HEK293 (cell line): ENCODE measurements at regions not wholly inside any gene's neighbourhood (a gene's known extent, or its start where the extent isn't known, plus 50 kb on each side); places are given as distances from the start of the nearest gene placed in this dataset.

Experiments used
- ZNF10 ChIP-seq: fragments of 450-650 bp; formaldehyde crosslinking; IDR thresholded peaks from 2 replicates; pipeline ENCODE4 v1.5.1; 2017; ENCODE audit warnings: missing biosample characterization, missing genetic modification characterization
- ZNF174 ChIP-seq: fragments of 450-650 bp; formaldehyde crosslinking; IDR thresholded peaks from 2 replicates; pipeline ENCODE4 v1.5.0; 2017; ENCODE audit warnings: missing biosample characterization, mild to moderate bottlenecking, missing genetic modification characterization
- ZNF561 ChIP-seq: fragments of 450-650 bp; IDR thresholded peaks from 2 replicates; pipeline ENCODE4 v1.5.1; 2018; ENCODE audit warnings: missing biosample characterization, missing genetic modification characterization, borderline replicate concordance
- ZNF623 ChIP-seq: fragments of 450-650 bp; formaldehyde crosslinking; IDR thresholded peaks from 2 replicates; pipeline ENCODE4 v1.5.1; 2016; ENCODE audit warnings: missing biosample characterization, missing genetic modification characterization
- TF ChIP-seq, protein P1 (sequence below): fragments of 450-650 bp; formaldehyde crosslinking; IDR thresholded peaks from 2 replicates; pipeline ENCODE4 v1.5.1; 2016; ENCODE audit warnings: missing biosample characterization, missing genetic modification characterization

DNA sequence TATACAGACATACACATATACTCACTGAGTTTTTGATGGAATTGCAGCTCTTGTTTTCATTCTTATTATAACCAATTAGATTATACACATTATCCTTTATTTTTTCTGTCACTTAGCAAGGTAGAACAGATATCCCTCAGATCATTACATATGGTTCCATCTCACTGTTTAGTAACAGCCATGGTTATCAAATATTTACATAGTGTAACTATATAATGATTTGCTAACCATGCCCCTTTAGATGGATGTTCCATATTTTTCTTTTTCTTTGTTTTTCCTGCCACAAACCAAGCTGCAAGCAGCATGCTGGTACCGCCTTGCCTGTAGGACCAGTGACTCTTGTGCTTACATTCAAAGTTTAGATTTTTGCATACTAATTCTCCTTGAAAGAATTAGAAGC lies 163.4 kb upstream of the NFE2L3 start:
- TF ChIP-seq, protein P1, sequence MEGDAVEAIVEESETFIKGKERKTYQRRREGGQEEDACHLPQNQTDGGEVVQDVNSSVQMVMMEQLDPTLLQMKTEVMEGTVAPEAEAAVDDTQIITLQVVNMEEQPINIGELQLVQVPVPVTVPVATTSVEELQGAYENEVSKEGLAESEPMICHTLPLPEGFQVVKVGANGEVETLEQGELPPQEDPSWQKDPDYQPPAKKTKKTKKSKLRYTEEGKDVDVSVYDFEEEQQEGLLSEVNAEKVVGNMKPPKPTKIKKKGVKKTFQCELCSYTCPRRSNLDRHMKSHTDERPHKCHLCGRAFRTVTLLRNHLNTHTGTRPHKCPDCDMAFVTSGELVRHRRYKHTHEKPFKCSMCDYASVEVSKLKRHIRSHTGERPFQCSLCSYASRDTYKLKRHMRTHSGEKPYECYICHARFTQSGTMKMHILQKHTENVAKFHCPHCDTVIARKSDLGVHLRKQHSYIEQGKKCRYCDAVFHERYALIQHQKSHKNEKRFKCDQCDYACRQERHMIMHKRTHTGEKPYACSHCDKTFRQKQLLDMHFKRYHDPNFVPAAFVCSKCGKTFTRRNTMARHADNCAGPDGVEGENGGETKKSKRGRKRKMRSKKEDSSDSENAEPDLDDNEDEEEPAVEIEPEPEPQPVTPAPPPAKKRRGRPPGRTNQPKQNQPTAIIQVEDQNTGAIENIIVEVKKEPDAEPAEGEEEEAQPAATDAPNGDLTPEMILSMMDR = no peak
- TF ChIP-seq ZNF174 (tag by site-specific recombination) (no peak), ZNF10 (tag by site-specific recombination) (no peak), ZNF561 (tag by site-specific recombination) (no peak), ZNF623 (tag by site-specific recombination) (no peak)
